ENCODE measurements at regions not wholly inside any gene's neighbourhood (a gene's known extent, or its start where the extent isn't known, plus 50 kb on each side); places are given as distances from the start of the nearest gene placed in this dataset.

DNA sequence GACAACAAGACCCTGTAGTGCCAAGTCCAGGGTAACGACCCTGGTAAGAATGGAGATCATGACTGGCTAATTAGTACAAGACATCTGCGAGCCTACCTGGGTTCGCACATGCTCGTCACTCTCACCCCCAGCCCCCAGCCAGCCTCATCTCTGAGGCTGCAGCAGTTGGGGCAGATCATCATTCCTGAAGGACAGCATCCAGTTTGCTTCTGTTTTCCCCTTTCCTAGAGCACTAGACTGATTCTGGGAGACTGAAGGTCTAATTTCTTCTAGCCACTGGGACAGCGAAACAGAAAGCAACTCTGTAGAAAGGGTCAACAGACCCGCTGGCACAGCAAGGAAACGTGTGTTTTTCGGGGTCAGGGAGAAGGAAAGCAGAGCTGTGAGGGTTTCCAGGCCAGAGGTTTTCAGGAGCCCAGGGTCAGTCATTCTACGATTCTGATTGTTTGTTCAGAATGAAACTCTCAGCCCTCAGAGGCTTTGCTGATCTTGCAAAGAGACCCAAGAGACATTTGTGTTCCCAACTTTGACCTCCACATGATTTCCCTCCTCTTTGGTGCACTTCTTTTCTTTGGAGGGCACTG, 343.1 kb upstream of the NOCT start:
- H3K4me1 ChIP-seq (ENCODE audit: insufficient read depth, low read length): peaks cover 17% of the 10 kb centered on the region
- H3K9me3 ChIP-seq (ENCODE audit: insufficient read depth, low read depth, low read length): no peaks in the 10 kb centered on the region
- WGBS: 93% methylated on average over 9 of the region's 9 CpGs
- no peaks in the 10 kb centered on the region for H3K27me3 ChIP-seq (ENCODE audit: insufficient read depth, low read length)
- H3K27ac ChIP-seq (ENCODE audit: low read depth, low read length): no peak overlapping the region
- H3K4me3 ChIP-seq (ENCODE audit: low read length): no peak overlapping the region
- no peaks in the 10 kb centered on the region for H3K36me3 ChIP-seq (ENCODE audit: insufficient read depth, low read length)
- no peak overlapping the region for H3K9ac ChIP-seq (ENCODE audit: low read depth, low read length)

DNA sequence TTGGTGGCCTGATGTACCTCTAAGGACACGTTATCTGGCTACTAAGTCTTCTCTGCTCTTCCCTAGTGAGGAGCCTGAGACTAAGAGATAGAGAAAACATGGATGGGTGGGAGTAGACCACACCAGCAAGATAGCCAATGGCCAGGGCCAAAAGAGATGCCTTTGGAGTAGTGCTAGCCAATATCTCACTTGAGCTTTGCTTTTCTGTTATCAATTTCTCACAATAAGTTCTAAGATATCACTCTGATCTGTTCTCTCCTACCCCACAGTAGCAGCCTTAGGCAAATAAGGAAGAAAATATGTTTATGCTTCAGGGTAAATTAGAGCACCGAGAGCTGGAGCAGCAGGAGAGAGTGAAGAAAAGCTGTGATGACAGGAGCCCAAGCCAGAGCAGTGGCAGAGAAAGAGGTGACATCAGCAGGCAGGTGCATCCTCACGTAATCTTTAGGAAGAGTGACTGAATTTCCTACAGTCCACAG, 343.9 kb upstream of the NOCT start:
- Histone ChIP-seq H3K9me3 (ENCODE audit: insufficient read depth, low read depth, low read length) (no peaks in the 10 kb centered on the region), H3K9ac (ENCODE audit: low read depth, low read length) (no peak overlapping the region), H3K27me3 (ENCODE audit: insufficient read depth, low read length) (no peaks in the 10 kb centered on the region), H3K36me3 (ENCODE audit: insufficient read depth, low read length) (no peaks in the 10 kb centered on the region), H3K27ac (ENCODE audit: low read depth, low read length) (no peak overlapping the region), H3K4me1 (ENCODE audit: insufficient read depth, low read length) (peaks cover 17% of the 10 kb centered on the region), H3K4me3 (ENCODE audit: low read length) (no peak overlapping the region)
- WGBS: 97% methylated on average over 3 of the region's 3 CpGs

DNA sequence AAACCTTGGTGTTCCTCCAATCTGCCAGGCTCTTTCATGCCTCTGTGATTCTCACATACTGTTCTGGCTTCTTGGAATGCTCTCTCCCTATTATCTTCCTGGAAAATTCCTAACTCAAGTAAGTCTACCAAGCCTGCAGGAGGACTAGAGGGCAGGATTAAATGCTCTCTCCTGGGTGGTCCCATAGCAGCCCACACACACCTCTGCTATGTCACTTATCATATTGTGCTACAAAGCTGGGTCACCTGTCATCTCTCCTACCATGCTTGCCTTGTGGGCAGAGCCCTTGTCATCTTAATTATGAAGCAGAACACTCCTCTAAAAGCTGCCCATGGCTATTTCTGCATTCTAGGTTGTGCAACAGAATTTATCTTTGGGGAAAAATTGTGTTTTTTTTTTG, 344.5 kb upstream of the NOCT start:
- H3K4me3 ChIP-seq (ENCODE audit: low read length): no peak overlapping the region
- no peak overlapping the region for H3K27ac ChIP-seq (ENCODE audit: low read depth, low read length)
- H3K36me3 ChIP-seq (ENCODE audit: insufficient read depth, low read length): no peaks in the 10 kb centered on the region
- no peak overlapping the region for H3K9ac ChIP-seq (ENCODE audit: low read depth, low read length)
- no peaks in the 10 kb centered on the region for H3K27me3 ChIP-seq (ENCODE audit: insufficient read depth, low read length)
- no peaks in the 10 kb centered on the region for H3K9me3 ChIP-seq (ENCODE audit: insufficient read depth, low read depth, low read length)
- H3K4me1 ChIP-seq (ENCODE audit: insufficient read depth, low read length): peaks cover 17% of the 10 kb centered on the region

DNA sequence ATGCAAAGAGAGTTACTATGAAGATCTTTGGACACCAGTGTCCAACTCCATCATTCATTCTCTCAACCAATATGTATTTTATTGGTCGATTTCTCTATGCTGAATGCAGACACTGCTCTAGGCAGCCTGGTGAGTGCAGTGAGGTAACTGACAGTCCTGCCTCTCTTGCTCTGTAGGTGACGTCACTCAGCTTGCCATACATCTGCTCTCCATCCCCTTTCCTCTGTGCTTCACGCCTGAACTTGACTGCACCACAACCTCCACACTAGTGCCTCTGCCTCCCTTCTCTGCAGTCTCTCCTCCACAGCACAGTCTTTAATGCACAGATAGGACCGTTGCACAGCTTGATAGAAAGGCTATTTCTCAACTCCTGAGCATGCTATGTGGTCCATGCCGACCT, 344.9 kb upstream of the NOCT start:
- H3K9me3 ChIP-seq (ENCODE audit: insufficient read depth, low read depth, low read length): no peaks in the 10 kb centered on the region
- H3K4me3 ChIP-seq (ENCODE audit: low read length): no peak overlapping the region
- 92% methylated on average over 5 of the region's 5 CpGs for WGBS
- no peaks in the 10 kb centered on the region for H3K36me3 ChIP-seq (ENCODE audit: insufficient read depth, low read length)
- H3K27ac ChIP-seq (ENCODE audit: low read depth, low read length): no peak overlapping the region
- H3K9ac ChIP-seq (ENCODE audit: low read depth, low read length): no peak overlapping the region
- H3K27me3 ChIP-seq (ENCODE audit: insufficient read depth, low read length): no peaks in the 10 kb centered on the region
- peaks cover 17% of the 10 kb centered on the region for H3K4me1 ChIP-seq (ENCODE audit: insufficient read depth, low read length)

DNA sequence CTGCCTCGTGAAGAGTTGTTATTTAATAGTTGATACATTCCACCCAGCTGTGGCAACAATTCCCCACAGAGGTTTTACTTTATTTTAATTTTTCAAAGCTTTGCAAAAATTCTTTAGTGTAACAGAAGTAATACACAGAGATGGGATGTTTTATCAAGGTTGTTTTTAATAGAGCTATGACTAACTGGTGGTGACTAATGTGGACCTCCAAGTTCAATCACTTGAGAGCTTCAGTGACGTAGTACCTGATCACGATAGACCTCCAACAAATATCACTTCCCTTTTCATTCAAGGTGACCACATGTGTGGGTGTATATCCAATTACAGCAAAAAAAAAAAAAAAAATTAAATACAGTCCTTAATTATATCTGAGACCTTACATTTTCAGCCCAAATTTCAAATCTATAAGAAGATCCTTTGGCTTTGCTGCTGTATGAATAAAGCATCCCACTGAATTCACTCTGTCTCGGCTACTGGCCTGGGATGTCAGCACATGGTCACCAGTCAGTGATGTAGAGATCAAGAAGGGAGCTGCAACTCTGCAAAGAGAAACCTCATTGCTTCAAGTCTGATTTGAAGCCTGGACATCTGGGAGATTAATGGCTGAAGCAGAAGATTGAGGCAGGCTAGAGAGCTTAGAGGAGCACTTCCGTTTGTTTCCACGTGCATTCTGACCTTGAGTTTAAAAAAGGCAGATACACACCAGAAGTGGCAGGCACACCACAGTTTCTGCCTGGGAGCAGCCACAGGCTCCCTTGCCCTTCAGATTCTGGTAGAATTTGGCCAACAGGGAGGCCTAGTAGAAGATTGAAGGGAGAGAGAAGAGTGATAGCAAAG, 345.9 kb upstream of the NOCT start:
- Histone ChIP-seq H3K36me3 (ENCODE audit: insufficient read depth, low read length) (no peaks in the 10 kb centered on the region), H3K27ac (ENCODE audit: low read depth, low read length) (no peak overlapping the region), H3K4me1 (ENCODE audit: insufficient read depth, low read length) (peaks cover 17% of the 10 kb centered on the region), H3K4me3 (ENCODE audit: low read length) (no peak overlapping the region), H3K27me3 (ENCODE audit: insufficient read depth, low read length) (no peaks in the 10 kb centered on the region), H3K9ac (ENCODE audit: low read depth, low read length) (no peak overlapping the region), H3K9me3 (ENCODE audit: insufficient read depth, low read depth, low read length) (no peaks in the 10 kb centered on the region)
- 96% methylated on average over 6 of the region's 6 CpGs for WGBS

DNA sequence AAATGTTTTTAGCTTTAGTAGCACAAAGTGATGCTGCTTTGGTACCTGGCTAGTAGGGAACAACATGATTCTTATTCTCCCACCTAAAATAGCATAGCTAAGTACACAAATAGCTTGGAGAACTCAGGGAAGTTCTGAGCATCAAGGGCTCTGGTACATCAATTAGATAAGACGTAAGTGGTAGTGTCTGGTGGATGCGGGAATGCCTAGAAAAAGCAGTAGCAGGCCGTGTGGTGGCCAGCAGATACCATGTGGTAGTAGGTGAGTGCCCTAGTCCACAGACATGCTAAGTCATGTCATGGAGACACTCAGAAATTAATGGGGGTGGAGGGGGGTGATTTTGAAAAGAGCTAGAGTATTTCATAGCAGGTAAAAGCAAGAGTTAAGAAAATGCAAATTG, 347.3 kb upstream of the NOCT start:
- peaks cover 11% of the 10 kb centered on the region; the same call in 1 of the 2 replicates for H3K4me1 ChIP-seq (ENCODE audit: insufficient read depth, low read length)
- H3K27me3 ChIP-seq (ENCODE audit: insufficient read depth, low read length): no peaks in the 10 kb centered on the region
- H3K9ac ChIP-seq (ENCODE audit: low read depth, low read length): no peak overlapping the region
- no peak overlapping the region for H3K27ac ChIP-seq (ENCODE audit: low read depth, low read length)
- H3K9me3 ChIP-seq (ENCODE audit: insufficient read depth, low read depth, low read length): no peaks in the 10 kb centered on the region
- no peak overlapping the region for H3K4me3 ChIP-seq (ENCODE audit: low read length)
- no peaks in the 10 kb centered on the region for H3K36me3 ChIP-seq (ENCODE audit: insufficient read depth, low read length)
- WGBS: 93% methylated on average over 3 of the region's 3 CpGs

DNA sequence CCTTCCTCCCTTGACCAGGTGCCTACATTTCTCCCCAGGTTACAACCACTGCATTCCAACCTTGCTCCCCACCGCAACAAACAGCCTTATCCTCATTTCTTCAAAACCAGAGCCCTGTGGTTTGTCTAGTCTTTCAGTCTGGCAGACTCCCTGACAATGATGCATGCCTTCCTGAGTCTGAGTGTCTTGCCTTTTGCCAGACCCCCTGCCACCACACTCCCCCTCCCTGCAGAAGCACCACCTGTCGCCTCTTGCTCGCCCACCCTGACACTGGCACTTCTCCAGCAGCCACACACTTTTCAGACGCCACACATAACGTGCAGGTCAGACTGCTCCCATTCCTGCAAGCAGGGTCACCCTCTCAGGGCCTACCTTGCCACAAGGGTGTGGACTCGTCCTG, 349.2 kb upstream of the NOCT start:
- 93% methylated on average over 6 of the region's 6 CpGs for WGBS
- Histone ChIP-seq H3K4me3 (ENCODE audit: low read length) (no peak overlapping the region), H3K4me1 (ENCODE audit: insufficient read depth, low read length) (peaks cover 10% of the 10 kb centered on the region; the same call in 1 of the 2 replicates), H3K27me3 (ENCODE audit: insufficient read depth, low read length) (peaks cover 5% of the 10 kb centered on the region; the same call in 1 of the 2 replicates), H3K36me3 (ENCODE audit: insufficient read depth, low read length) (no peaks in the 10 kb centered on the region), H3K9ac (ENCODE audit: low read depth, low read length) (no peak overlapping the region), H3K9me3 (ENCODE audit: insufficient read depth, low read depth, low read length) (no peaks in the 10 kb centered on the region), H3K27ac (ENCODE audit: low read depth, low read length) (no peak overlapping the region)

DNA sequence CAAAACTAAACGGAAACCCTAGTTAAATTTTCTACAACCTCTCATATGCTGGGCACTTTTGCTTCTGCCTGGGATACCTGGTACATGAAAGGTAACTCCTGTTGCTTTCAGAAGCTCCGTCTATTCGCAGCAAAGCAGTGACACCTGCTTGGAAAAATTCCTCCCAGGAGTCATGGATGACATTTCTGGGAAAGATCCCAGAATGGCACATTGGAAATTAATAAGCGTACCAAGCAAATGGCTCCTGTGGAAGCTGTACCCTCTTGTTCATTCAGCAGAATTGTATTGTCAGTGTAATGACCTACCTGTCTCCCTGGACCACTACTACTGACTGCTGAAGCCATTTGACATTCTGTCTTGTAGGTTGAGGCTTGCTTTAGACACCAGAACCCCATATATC, 349.7 kb upstream of the NOCT start:
- Histone ChIP-seq H3K4me1 (ENCODE audit: insufficient read depth, low read length) (peaks cover 15% of the 10 kb centered on the region), H3K9me3 (ENCODE audit: insufficient read depth, low read depth, low read length) (no peaks in the 10 kb centered on the region), H3K27me3 (ENCODE audit: insufficient read depth, low read length) (peaks cover 9% of the 10 kb centered on the region; the same call in 1 of the 2 replicates), H3K36me3 (ENCODE audit: insufficient read depth, low read length) (no peaks in the 10 kb centered on the region), H3K27ac (ENCODE audit: low read depth, low read length) (no peak overlapping the region), H3K9ac (ENCODE audit: low read depth, low read length) (no peak overlapping the region), H3K4me3 (ENCODE audit: low read length) (no peak overlapping the region)
- 95% methylated on average over 4 of the region's 4 CpGs for WGBS

DNA sequence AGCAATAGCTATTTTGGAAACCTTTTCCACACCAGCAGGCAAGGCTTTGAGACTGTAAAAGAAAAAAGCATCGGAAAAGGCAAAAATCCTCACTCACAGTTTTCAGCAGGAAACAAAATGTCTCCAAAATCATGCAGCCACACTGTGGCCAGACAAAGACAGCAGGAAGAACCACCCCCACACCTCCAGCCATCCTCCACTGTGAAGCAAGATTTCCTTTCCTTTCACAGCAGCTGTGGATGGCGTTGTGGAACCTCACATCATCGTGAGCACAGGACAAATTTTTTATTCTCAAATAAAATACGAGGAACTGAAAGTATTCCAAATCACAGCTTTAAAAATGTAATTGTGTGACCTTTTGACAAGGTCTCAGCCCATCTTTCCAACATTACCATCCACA, 351.7 kb upstream of the NOCT start:
- peaks cover 31% of the 10 kb centered on the region for H3K4me1 ChIP-seq (ENCODE audit: insufficient read depth, low read length)
- no peaks in the 10 kb centered on the region for H3K9me3 ChIP-seq (ENCODE audit: insufficient read depth, low read depth, low read length)
- no peak overlapping the region for H3K9ac ChIP-seq (ENCODE audit: low read depth, low read length)
- WGBS: 93% methylated on average over 4 of the region's 4 CpGs
- peaks cover 9% of the 10 kb centered on the region; the same call in 1 of the 2 replicates for H3K27me3 ChIP-seq (ENCODE audit: insufficient read depth, low read length)
- no peaks in the 10 kb centered on the region for H3K36me3 ChIP-seq (ENCODE audit: insufficient read depth, low read length)
- H3K27ac ChIP-seq (ENCODE audit: low read depth, low read length): no peak overlapping the region
- H3K4me3 ChIP-seq (ENCODE audit: low read length): no peak overlapping the region

DNA sequence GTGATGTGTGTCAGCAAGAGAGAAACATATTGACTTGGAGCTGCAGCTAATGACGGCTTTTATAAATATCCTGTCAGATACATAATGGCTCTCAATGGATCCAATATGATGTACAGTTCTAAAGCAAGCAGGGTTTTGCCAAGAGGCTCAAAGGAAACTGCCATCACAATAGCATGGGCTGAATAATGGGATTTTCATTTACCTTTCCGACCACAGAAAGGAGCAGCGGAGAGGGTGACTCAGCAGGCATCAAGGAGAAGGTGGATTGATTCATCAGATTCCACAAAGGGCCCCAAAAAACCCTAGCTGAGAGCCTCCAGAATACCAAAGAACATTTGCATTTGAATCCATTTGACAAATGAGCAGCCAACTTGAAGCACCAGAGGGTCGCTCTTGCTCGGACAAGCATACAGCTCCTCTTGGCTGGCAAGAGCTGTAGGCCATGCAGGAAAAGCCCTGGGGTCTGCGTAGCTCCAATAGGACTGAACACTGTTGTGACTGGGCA, 355.7 kb upstream of the NOCT start:
- H3K36me3 ChIP-seq (ENCODE audit: insufficient read depth, low read length): no peaks in the 10 kb centered on the region
- 6% methylated on average over 6 of the region's 6 CpGs for WGBS
- H3K27ac ChIP-seq (ENCODE audit: low read depth, low read length): peak overlapping the region; percentile 96
- H3K27me3 ChIP-seq (ENCODE audit: insufficient read depth, low read length): peaks cover 9% of the 10 kb centered on the region; the same call in 1 of the 2 replicates
- H3K4me3 ChIP-seq (ENCODE audit: low read length): peak overlapping the region; percentile 31
- peak overlapping the region; percentile 46; the same call in 1 of the 2 replicates for H3K9ac ChIP-seq (ENCODE audit: low read depth, low read length)
- no peaks in the 10 kb centered on the region for H3K9me3 ChIP-seq (ENCODE audit: insufficient read depth, low read depth, low read length)
- peaks cover 42% of the 10 kb centered on the region for H3K4me1 ChIP-seq (ENCODE audit: insufficient read depth, low read length)

DNA sequence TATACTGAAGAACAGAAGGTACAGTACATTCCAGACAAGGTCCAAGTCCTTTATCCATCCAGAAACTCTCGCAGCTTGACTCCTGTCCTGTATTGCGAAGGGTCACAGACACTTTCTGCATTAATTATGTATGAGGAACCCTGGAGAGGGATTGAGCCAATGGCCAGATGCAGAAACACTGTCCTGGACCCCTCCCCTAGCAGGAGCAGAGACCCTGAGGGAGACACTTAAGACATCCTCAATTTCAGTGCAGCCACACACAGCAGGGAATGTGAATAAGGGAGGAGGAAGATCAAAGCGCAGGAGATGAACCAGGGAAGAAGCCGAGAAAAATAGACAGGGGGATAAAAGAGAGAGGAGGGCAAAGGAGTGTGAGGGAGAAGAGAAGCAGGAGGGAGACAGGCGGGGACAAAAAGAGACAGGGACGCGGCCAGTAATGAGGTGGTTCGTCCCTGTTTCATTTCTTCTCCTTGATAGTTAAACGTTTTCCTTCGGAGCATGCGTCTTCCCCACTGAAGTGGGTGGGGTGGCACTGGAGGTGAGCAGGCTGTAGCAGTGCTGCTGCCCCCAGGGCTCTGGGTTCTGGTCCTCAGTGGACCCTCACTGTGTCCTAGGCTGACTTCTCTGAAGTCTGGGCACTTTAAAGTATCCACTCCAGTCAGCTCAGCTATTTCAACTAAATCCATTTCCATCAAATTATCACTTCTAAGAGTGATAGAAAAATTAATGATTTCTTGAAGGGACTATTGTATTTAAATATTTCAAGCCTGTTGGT, 356.4 kb upstream of the NOCT start:
- 2% methylated on average over 11 of the region's 11 CpGs for WGBS
- Histone ChIP-seq H3K9ac (ENCODE audit: low read depth, low read length) (peak overlapping the region; percentile 46; the same call in 1 of the 2 replicates), H3K36me3 (ENCODE audit: insufficient read depth, low read length) (no peaks in the 10 kb centered on the region), H3K4me1 (ENCODE audit: insufficient read depth, low read length) (peaks cover 42% of the 10 kb centered on the region), H3K27me3 (ENCODE audit: insufficient read depth, low read length) (peaks cover 9% of the 10 kb centered on the region; the same call in 1 of the 2 replicates), H3K27ac (ENCODE audit: low read depth, low read length) (peak overlapping the region; percentile 96), H3K4me3 (ENCODE audit: low read length) (peak overlapping the region; percentile 31), H3K9me3 (ENCODE audit: insufficient read depth, low read depth, low read length) (no peaks in the 10 kb centered on the region)
